ENCODE measurements at regions not wholly inside any gene's neighbourhood (a gene's known extent, or its start where the extent isn't known, plus 50 kb on each side); places are given as distances from the start of the nearest gene placed in this dataset.

DNA sequence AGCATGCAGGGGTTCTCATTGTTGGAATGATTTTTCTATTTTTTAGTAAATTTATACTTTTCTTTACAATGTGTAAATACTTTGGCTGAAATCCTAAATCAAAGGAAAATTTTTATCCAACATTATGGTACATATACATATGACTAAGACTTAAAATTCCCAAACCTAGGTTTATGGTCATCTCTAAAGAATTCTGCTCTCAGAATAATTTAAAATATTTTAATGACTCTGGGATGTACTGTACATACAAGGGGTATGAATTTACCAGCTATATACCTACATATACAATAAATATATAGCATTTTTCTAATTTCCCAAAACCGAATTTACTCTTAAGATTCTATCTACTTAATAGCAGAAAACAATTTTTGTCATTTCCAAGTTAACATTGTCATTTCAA, 137.9 kb upstream of the POU1F1 start:
- DNase-seq (ENCODE audit: low read depth), result no peak

GRCh38 chr3:87413814-87414213, 137.4 kb upstream of the POU1F1 start:
- peak; percentile 36 for DNase-seq (ENCODE audit: low read depth)

GRCh38 chr3:87410110-87410509, 133.7 kb upstream of the POU1F1 start:
- DNase-seq (ENCODE audit: low read depth), result peak; percentile 65

DNA sequence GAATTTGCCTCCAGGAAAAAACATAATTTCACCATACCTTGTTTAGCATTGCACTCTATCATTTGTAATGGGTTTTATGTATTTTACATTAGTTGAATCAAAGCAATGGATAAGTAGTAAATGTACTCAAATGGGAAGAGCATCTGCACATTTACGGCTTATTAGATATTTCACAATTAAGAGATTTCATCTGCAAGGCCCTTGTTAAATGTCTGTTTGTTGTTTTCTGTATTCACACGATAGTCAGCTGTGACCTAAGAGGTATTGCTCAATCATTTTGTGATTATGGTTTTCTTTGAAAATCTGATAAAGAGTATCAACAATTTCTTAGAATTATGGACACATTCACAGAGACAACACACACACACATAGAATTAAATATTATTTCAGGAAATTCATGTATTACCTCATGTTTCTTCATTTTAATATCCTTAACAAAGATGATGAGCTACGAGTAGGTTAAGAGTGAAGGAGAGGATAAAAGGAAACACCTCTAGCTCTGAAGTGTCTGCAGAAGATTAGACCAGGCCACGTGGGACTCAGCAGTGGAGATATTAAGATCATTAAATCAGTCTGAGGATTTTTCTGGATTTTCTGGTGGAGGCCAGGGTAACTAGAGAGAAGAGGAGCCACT, 121.9 kb upstream of the POU1F1 start:
- DNase-seq (ENCODE audit: low read depth), result no peak

DNA sequence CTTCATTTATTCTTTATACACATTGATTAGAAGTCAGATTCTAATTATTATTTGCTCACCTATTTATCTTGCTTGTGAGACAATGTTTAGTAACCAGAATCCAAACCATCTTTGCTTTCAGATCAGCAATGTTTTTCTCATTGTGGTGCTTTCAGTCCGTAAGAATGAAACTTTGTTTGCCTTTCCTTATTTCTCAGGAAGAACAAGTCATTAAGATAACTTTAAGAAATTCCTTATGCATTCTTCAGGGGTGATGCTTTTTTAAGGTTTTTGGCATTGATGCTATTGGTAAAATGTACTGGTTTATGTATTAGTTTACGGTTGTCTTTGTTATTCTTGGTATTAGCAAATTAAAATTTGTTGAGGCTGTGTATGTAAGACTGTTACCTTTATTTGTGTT, 120.8 kb upstream of the POU1F1 start:
- DNase-seq (ENCODE audit: low read depth), result peak; percentile 47

DNA sequence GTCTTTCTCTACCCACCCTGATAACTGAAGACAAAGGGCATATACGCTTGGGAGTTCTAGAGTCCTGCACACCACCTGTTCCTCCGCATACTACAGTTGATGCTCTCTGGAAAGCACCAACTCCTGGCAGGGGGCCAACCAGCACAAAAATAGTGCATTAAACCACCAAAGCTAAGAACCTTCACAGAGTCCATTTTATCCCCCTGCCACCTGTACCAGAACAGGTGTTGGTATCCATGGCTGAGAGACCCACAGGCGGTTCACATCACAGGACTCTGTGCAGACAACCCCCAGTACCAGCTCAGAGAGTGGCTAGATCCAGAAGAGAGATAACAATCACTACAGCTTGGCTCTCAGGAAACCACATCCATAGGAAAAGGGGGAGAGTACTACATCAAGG, 114.4 kb upstream of the POU1F1 start:
- DNase-seq (ENCODE audit: low read depth), result no peak

DNA sequence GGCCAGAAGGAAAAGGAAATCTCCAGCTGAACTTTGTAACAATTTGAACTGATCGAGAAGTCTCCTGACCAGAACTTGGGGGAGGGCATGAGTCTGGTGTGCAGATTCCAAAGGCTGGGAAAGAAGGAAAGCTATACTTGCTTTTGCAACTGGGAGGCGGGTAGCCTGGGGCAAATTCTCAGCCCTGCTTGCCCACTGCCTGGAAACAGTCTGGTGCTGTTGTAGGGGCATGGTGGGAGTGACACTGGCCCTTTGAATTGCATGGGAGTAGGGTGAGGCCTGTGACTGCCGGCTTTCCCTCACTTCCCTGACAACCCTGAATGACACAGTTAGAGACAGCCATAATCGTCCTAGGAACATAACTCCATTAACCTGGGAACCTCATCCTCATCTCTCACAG, 114.0 kb upstream of the POU1F1 start:
- DNase-seq (ENCODE audit: low read depth), result peak; percentile 10

DNA sequence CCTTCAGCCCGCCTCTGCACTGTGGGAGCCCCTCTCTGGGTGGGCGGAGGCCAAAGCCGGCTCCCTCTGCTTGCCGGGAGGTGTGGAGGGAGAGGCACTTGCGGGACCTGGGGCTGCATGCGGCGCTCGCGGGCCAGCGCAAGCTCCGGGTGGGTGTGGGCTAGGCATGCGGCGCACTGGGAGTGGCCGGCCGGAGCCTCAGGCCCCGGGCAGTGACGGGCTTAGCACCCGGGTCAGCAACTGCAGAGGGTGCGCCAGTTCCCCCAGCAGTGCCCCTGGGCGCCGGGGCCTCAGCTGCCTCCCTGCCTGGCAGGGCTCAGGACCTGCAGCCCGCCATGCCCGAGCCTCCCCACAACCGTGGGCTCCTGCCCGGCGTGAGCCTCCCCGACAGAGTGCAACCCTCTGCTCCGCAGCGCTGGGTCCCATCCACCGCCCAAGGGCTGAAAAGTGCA, 98.9 kb upstream of the POU1F1 start:
- no peak for DNase-seq (ENCODE audit: low read depth)

GRCh38 chr3:87370007-87370406, 93.6 kb upstream of the POU1F1 start:
- no peak for DNase-seq (ENCODE audit: low read depth)

GRCh38 chr3:87367736-87368135, 91.4 kb upstream of the POU1F1 start:
- no peak for DNase-seq (ENCODE audit: low read depth)

- no peak for DNase-seq (ENCODE audit: low read depth)
Measured at GRCh38 chr3:87363721-87364120, 87.3 kb upstream of the POU1F1 start.

GRCh38 chr3:87361956-87362355, 85.6 kb upstream of the POU1F1 start:
- DNase-seq (ENCODE audit: low read depth), result no peak

DNA sequence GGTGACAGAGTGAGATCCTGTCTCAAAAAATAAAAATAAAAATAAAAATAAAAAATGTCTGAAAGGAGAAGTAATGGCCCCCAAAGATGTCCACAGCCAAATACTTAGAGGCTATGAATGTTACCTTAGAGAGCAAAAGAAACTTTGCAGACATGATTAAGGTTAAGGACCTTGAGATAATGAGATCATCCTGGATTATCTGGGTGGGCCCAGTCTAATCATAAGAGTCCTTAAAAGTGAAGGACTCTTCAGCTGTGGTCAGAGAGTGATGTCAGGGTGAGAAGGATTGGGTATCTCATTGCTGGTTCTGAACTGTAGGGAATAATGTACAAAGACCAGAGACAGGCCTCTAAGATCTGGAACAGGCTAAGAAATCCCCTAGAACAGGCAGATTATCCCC, 84.9 kb upstream of the POU1F1 start:
- no peak for DNase-seq (ENCODE audit: low read depth)

DNA sequence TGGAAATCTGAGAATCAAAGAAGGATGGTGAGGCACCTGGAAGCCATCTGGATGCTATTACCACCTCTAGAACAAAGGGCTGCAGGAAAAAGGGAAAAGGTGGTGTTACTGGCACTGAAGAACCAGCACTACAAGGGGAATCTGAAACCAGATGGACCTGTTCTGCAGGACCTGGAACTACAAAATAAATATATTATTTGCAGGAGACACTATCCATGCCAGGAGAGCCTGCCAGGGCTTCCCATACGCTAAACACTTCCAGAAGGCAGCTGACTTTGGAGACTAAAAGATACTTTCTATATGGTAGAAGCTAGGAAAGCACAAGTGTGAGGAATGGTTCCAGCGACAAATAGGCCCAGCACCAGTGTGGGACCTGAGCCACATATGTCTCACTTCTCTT, 83.4 kb upstream of the POU1F1 start:
- DNase-seq (ENCODE audit: low read depth), result no peak

- DNase-seq (ENCODE audit: low read depth), result no peak
Measured at GRCh38 chr3:87359025-87359424, 82.6 kb upstream of the POU1F1 start.

DNA sequence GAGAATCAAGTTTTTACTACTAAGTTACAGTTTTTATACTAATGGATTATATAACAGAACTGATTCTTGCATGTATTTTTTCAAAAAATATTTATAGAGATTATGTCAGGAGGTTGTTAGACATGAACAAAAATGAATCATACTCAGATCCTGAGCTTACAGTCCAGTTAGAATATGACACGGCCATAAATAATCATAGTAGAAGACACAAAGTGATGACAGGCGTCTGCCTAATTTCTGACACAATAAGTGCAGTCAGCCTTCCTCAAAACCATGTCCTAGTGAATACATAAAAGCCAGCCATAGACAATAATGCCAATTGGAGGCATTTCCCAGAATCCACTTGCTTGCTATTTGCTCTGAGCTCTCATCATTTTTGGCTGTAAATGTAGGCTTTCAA, 81.7 kb upstream of the POU1F1 start:
- DNase-seq (ENCODE audit: low read depth), result no peak

- no peak for DNase-seq (ENCODE audit: low read depth)
Measured at GRCh38 chr3:87354398-87354797, 78.0 kb upstream of the POU1F1 start.

DNA sequence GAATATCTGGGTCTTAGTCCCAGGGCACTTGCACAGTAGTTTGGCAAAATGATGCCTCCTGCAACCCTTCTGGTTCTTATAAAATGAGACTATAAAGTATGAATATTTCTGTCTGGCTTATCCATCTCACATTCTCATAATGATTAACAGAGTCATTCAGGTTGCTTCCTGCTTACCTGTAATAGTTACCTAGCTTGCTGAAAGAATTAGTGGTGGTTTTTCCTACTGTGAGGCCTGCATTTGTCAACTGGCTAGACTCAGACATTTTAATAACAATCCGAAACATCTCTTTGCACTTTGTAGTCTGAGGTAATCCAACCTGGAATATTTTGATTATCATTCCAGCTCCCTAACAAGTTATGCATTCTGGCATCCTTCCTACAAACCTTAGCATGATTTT, 75.6 kb upstream of the POU1F1 start:
- DNase-seq (ENCODE audit: low read depth), result no peak

DNA sequence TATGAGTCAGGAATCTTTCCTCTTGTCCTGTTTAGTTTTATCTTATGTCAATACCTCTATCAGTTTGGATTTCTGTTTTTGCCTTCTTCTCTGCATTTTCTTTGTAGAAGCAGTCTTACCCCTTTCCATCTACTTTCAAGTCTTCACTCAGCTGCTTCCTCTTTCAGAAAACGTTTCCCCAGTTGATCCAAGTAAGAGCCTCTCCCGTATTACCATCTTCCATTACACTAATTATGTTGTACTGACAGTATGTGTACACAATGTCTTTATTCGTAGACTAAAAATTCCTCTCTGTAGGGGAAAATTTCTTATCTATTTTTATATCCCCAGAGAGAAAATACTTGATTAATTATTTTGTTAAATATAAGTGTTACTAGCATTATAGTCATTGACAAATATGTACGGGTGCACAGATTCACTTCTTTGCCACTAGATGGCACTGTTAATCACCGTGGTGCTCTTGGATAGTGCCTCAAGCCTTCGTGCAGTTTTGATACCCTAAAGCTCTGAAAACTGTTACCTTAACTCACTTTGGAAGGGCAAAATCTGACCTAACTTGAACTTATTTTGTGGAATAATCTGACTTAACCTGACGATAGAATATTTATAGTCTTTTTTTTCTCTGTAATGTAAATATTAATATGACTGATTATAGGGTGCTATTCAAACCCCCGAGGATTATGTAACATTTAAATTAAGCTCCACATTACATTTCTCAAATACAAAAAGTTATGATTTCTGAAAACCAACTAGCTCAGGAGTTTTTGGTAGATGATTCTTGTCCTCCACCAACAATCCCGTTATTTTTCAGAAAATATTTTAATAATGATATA, 74.2 kb upstream of the POU1F1 start:
- peak; percentile 58 for DNase-seq (ENCODE audit: low read depth)

- no peak for DNase-seq (ENCODE audit: low read depth)
Measured at GRCh38 chr3:87349833-87350232, 73.4 kb upstream of the POU1F1 start.

DNA sequence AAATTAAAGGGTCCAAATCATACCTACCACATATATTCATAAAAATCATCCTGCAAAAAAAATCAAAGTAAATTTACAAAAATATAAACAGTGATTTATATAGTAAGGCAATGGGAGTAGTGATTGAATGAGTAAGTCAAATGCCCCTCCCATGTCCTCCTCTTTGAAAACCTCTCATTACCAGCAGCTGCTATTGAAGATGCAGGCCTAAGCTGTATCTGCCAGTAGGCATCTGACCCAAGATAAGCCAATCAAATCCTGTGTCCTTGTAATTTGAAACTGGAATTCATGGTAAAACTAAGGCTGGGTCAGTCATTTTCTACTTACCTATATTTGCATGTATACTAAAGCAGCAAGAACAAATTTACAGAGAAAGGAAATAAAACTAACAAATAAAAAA, 60.4 kb upstream of the POU1F1 start:
- peak; percentile 6 for DNase-seq (ENCODE audit: low read depth)

DNA sequence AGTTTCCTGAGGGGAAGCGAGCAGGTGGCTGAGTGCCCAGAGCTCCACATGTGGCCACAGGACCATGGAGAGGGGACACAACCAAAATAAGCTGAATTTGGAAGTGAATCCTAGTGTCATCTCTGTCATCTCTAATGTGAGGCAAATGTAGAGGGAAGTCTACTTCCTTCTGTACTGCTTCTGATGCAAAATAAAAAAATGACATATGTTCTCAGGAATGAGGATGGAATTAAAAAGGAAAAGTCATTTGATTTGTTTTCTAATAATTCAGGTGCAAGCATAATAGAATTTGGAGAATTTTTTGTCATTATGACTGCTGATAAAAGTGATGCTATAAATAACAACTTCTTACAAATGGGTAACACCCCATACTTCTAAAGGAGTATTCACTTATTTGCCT, 59.5 kb upstream of the POU1F1 start:
- DNase-seq (ENCODE audit: low read depth), result peak; percentile 3

GRCh38 chr3:87333393-87333892, 57.1 kb upstream of the POU1F1 start:
- peak; percentile 93 for DNase-seq (ENCODE audit: low read depth)

GRCh38 chr3:87332789-87333188, 56.4 kb upstream of the POU1F1 start:
- no peak for DNase-seq (ENCODE audit: low read depth)

Measured in EH (cell line).